ENCODE measurements at regions not wholly inside any gene's neighbourhood (a gene's known extent, or its start where the extent isn't known, plus 50 kb on each side); places are given as distances from the start of the nearest gene placed in this dataset.

- POLR2A ChIA-PET (ENCODE audit: low non-redundant PET), result no interaction called here
- intact Hi-C loops (cut with micrococcal nuclease; ENCODE audit: unreplicated experiment), result no loop called here
- TF ChIP-seq CTCF (conservative IDR thresholded peaks at IDR 0.05; ENCODE audit: low read depth, low read length) (no peak), EZH2 (IDR thresholded peaks at IDR 0.05; ENCODE audit: borderline replicate concordance, low read depth, low read length, poor library complexity, severe bottlenecking) (no peak)
These were observed 57.1 kb downstream of the FAM47B start for GRCh38 chrX:34999702-35000101.

GRCh38 chrX:35006361-35006760 lies 63.8 kb downstream of the FAM47B start:
- no peak overlapping the region for H3K27ac ChIP-seq (ENCODE audit: low read depth, low read length, poor library complexity, severe bottlenecking)
- ChIA-PET POLR2A (ENCODE audit: low non-redundant PET) (no interaction called here), CTCF (no interaction called here)
- no peak for DNase-seq (ENCODE audit: low spot score)
- no TSS peak for BruUV-seq (replicated peaks)
- H3K9me3 ChIP-seq (ENCODE audit: low read depth, low read length, poor library complexity, severe bottlenecking), result peaks cover 4% of the 10 kb centered on the region
- no peaks in the 10 kb centered on the region for H3K36me3 ChIP-seq (ENCODE audit: insufficient read depth, low read length, poor library complexity, severe bottlenecking)
- H3K4me3 ChIP-seq (ENCODE audit: low read depth, low read length, poor library complexity, severe bottlenecking), result no peak overlapping the region
- TF ChIP-seq CTCF (conservative IDR thresholded peaks at IDR 0.05; ENCODE audit: low read depth, low read length), result no peak
- no peak for TF ChIP-seq EZH2 (IDR thresholded peaks at IDR 0.05; ENCODE audit: borderline replicate concordance, low read depth, low read length, poor library complexity, severe bottlenecking)
- H3K4me1 ChIP-seq (ENCODE audit: insufficient read depth, low read length, poor library complexity, severe bottlenecking), result no peaks in the 10 kb centered on the region
- intact Hi-C loops (cut with micrococcal nuclease; ENCODE audit: unreplicated experiment), result no loop called here
- H3K27me3 ChIP-seq (replicated peaks; ENCODE audit: insufficient read depth, low read depth, low read length, poor library complexity), result no peaks in the 10 kb centered on the region

More at GRCh38 chrX:34999702-35000101, 57.1 kb downstream of the FAM47B start:
- Histone ChIP-seq H3K4me3 (ENCODE audit: low read depth, low read length, poor library complexity, severe bottlenecking) (no peak overlapping the region), H3K36me3 (ENCODE audit: insufficient read depth, low read length, poor library complexity, severe bottlenecking) (no peaks in the 10 kb centered on the region), H3K4me1 (ENCODE audit: insufficient read depth, low read length, poor library complexity, severe bottlenecking) (no peaks in the 10 kb centered on the region), H3K27ac (ENCODE audit: low read depth, low read length, poor library complexity, severe bottlenecking) (no peak overlapping the region), H3K9me3 (ENCODE audit: low read depth, low read length, poor library complexity, severe bottlenecking) (no peaks in the 10 kb centered on the region), H3K27me3 (replicated peaks; ENCODE audit: insufficient read depth, low read depth, low read length, poor library complexity) (no peaks in the 10 kb centered on the region)
- no peak for DNase-seq (ENCODE audit: low spot score)
- CTCF ChIA-PET, result no interaction called here
- no TSS peak for BruUV-seq (replicated peaks)

GRCh38 chrX:35015621-35016020 lies 73.0 kb downstream of the FAM47B start:
- Histone ChIP-seq H3K4me3 (ENCODE audit: low read depth, low read length, poor library complexity, severe bottlenecking) (no peak overlapping the region), H3K27ac (ENCODE audit: low read depth, low read length, poor library complexity, severe bottlenecking) (no peak overlapping the region), H3K9me3 (ENCODE audit: low read depth, low read length, poor library complexity, severe bottlenecking) (peaks cover 3% of the 10 kb centered on the region), H3K27me3 (replicated peaks; ENCODE audit: insufficient read depth, low read depth, low read length, poor library complexity) (no peaks in the 10 kb centered on the region), H3K36me3 (ENCODE audit: insufficient read depth, low read length, poor library complexity, severe bottlenecking) (no peaks in the 10 kb centered on the region), H3K4me1 (ENCODE audit: insufficient read depth, low read length, poor library complexity, severe bottlenecking) (no peaks in the 10 kb centered on the region)
- DNase-seq (ENCODE audit: low spot score), result no peak
- CTCF ChIA-PET, result no interaction called here
- TF ChIP-seq CTCF (conservative IDR thresholded peaks at IDR 0.05; ENCODE audit: low read depth, low read length) (no peak), EZH2 (IDR thresholded peaks at IDR 0.05; ENCODE audit: borderline replicate concordance, low read depth, low read length, poor library complexity, severe bottlenecking) (no peak)
- POLR2A ChIA-PET (ENCODE audit: low non-redundant PET), result no interaction called here
- no TSS peak for BruUV-seq (replicated peaks)
- intact Hi-C loops (cut with micrococcal nuclease; ENCODE audit: unreplicated experiment), result no loop called here
